Mesenchymal stem cell (in vitro differentiated cells and primary cell): ENCODE measurements at regions not wholly inside any gene's neighbourhood (a gene's known extent, or its start where the extent isn't known, plus 50 kb on each side); places are given as distances from the start of the nearest gene placed in this dataset.

ENCODE experiments used
- DNase-seq: peaks from one replicate; pipeline ENCODE4 v3.0.0-alpha.2; 2013
- H2AFZ ChIP-seq: one replicate; pipeline ENCODE4 v1.6.1; 2013; ENCODE audit warnings: low read depth, mild to moderate bottlenecking, control low read depth, inconsistent platforms, low read length, moderate library complexity
- H2AK5ac ChIP-seq: 2 replicates; pipeline ENCODE4 v1.6.1; 2013; ENCODE audit warnings: low read length, moderate library complexity, mild to moderate bottlenecking, inconsistent platforms; ENCODE audit not compliant: severe bottlenecking
- H2BK120ac ChIP-seq: one replicate; pipeline ENCODE4 v1.6.1; 2013; ENCODE audit warnings: low read depth, mild to moderate bottlenecking, inconsistent platforms, low read length, moderate library complexity
- H2BK12ac ChIP-seq, 2 experiments: one replicate each; pipeline ENCODE4 v1.6.1; 2013; ENCODE audit warnings: inconsistent platforms in 2 of 2, low read length in 2 of 2, mild to moderate bottlenecking in 2 of 2, moderate library complexity in 2 of 2, control low read depth in 1 of 2
- H2BK15ac ChIP-seq: one replicate; pipeline ENCODE4 v1.6.1; 2013; ENCODE audit warnings: mild to moderate bottlenecking, low read depth, inconsistent platforms; ENCODE audit not compliant: poor library complexity, severe bottlenecking
- H2BK5ac ChIP-seq: 2 replicates; pipeline ENCODE4 v1.6.1; 2013; ENCODE audit warnings: low read depth, mild to moderate bottlenecking, low read length, control low read depth, inconsistent platforms; ENCODE audit not compliant: poor library complexity, severe bottlenecking
- H3K14ac ChIP-seq, 2 experiments: one replicate each; pipeline ENCODE4 v1.6.1; 2013; ENCODE audit warnings: inconsistent platforms in 2 of 2, low read length in 2 of 2, control low read depth in 1 of 2, mild to moderate bottlenecking in 1 of 2, moderate library complexity in 1 of 2
- H3K18ac ChIP-seq, 2 experiments: one replicate each; pipeline ENCODE4 v1.6.1; 2013; ENCODE audit warnings: inconsistent platforms in 2 of 2, low read length in 2 of 2, control low read depth in 1 of 2, low read depth in 1 of 2, mild to moderate bottlenecking in 1 of 2
- H3K23ac ChIP-seq, 2 experiments: one replicate each; pipeline ENCODE4 v1.6.1; 2013; ENCODE audit warnings: inconsistent platforms in 2 of 2, low read length in 2 of 2, mild to moderate bottlenecking in 2 of 2, moderate library complexity in 2 of 2, control low read depth in 1 of 2
- H3K27ac ChIP-seq: 2 replicates; pipeline ENCODE4 v1.5.1; 2013; ENCODE audit warnings: mild to moderate bottlenecking, moderate library complexity, low read length, control low read depth, inconsistent platforms; ENCODE audit not compliant: poor library complexity, severe bottlenecking
- H3K27me3 ChIP-seq, 2 experiments: 2 replicates each; pipeline versions ENCODE4 v1.6.1 to v1.7.0; 2013; ENCODE audit warnings: low read length in 2 of 2, mild to moderate bottlenecking in 2 of 2, moderate library complexity in 2 of 2, control low read depth in 1 of 2, inconsistent platforms in 1 of 2; ENCODE audit not compliant: control insufficient read depth in 1 of 2, insufficient read depth in 1 of 2
- H3K36me3 ChIP-seq, 2 experiments: 2 replicates each; pipeline versions ENCODE4 v1.6.1 to v1.7.0; 2013; ENCODE audit warnings: low read length in 2 of 2, control low read depth in 1 of 2, inconsistent platforms in 1 of 2, low read depth in 1 of 2, mild to moderate bottlenecking in 1 of 2; ENCODE audit not compliant: insufficient read depth in 2 of 2, control insufficient read depth in 1 of 2
- H3K4ac ChIP-seq, 2 experiments: one replicate each; pipeline ENCODE4 v1.6.1; 2013; ENCODE audit warnings: inconsistent platforms in 2 of 2, low read length in 2 of 2, mild to moderate bottlenecking in 2 of 2, moderate library complexity in 2 of 2, control low read depth in 1 of 2, low read depth in 1 of 2
- H3K4me1 ChIP-seq: 2 replicates; pipeline ENCODE4 v1.6.1; 2013; ENCODE audit warnings: low read depth, low read length, control low read depth; ENCODE audit not compliant: control insufficient read depth, insufficient read depth
- H3K4me2 ChIP-seq: 2 replicates; pipeline ENCODE4 v1.6.1; 2013; ENCODE audit warnings: low read length, mild to moderate bottlenecking, inconsistent platforms; ENCODE audit not compliant: poor library complexity, severe bottlenecking
- H3K4me3 ChIP-seq, 2 experiments: 2 replicates each; pipeline versions ENCODE4 v1.5.1 to v1.7.0; 2013; ENCODE audit warnings: low read length in 2 of 2, mild to moderate bottlenecking in 2 of 2, control low read depth in 1 of 2, low read depth in 1 of 2; ENCODE audit not compliant: insufficient read depth in 1 of 2
- H3K79me1 ChIP-seq: replicated peaks from 2 replicates; pipeline ENCODE4 v1.6.1; 2013; ENCODE audit warnings: mild to moderate bottlenecking, control low read depth, low read length, inconsistent platforms; ENCODE audit not compliant: poor library complexity, severe bottlenecking
- H3K9ac ChIP-seq: 2 replicates; pipeline ENCODE4 v1.7.0; 2013; ENCODE audit warnings: mild to moderate bottlenecking, low read length, moderate library complexity
- H3K9me3 ChIP-seq: 2 replicates; pipeline ENCODE4 v1.7.0; 2013; ENCODE audit warnings: mild to moderate bottlenecking, low read length; ENCODE audit not compliant: control insufficient read depth
- H4K8ac ChIP-seq: one replicate; pipeline ENCODE4 v1.6.1; 2013; ENCODE audit warnings: inconsistent platforms, mild to moderate bottlenecking, low read length, moderate library complexity
- H4K91ac ChIP-seq: one replicate; pipeline ENCODE4 v1.6.1; 2013; ENCODE audit warnings: mild to moderate bottlenecking, low read length, inconsistent platforms
- WGBS: methylation state at CpG from one replicate; pipeline ENCODE4 v1.1.7; 2013; ENCODE audit warnings: mixed read lengths; 5-methylcytosine and 5-hydroxymethylcytosine counted together

DNA sequence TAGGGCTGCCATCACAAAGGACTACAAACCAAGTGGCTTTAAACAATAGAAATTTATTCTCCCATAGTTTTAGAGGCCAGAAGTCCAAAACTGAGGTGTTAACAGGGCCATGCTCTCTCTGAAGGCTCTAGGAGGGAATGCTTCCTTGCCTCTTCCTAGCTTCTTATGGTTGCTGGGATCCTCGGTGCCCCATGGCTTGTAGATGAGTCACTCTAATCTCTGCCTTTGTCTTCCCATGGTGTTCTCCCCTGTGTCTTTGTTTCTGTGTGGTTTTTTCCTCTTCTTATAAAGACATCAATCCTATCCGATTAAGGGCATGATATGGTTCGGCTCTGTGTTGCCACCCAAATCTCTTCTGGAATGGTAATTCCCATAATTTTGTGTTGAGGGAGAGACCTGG lies 178.8 kb upstream of the NREP start:
- WGBS: 89% methylated on average over 3 of the region's 3 CpGs

DNA sequence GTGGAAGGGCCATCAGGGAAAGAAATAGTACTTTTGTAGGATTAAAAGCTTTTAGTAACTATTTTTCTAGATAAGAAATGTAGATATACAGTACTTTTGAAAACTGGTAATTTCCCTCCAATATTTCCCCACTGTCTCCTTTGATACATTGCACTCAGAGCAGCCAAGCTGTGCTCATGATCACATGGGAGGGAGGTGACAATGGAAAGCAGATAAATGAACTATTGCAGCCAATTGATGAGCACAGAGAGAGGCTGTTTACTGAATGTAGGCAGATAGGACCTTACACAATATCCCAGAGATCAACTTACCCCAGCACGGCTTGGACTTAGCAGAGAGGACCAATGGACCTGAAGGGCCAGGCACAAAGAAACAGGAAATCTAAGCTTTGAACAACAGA lies 178.0 kb upstream of the NREP start:
- Histone ChIP-seq H2BK120ac (no peak overlapping the region), H3K14ac (no peak overlapping the region), H4K91ac (no peak overlapping the region), H3K9ac (no peak overlapping the region), H3K9me3 (no peaks in the 10 kb centered on the region), H3K27me3 (no peaks in the 10 kb centered on the region), H2BK5ac (no peak overlapping the region), H3K4me1 (no peaks in the 10 kb centered on the region), H3K4ac (no peak overlapping the region), H3K4me2 (no peak overlapping the region), H2AK5ac (no peak overlapping the region), H3K27ac (no peak overlapping the region), H3K79me1 (no peaks in the 10 kb centered on the region), H2AFZ (no peak overlapping the region), H2BK15ac (peak overlapping the region; percentile 15), H2BK12ac (no peak overlapping the region), H4K8ac (no peak overlapping the region), H3K36me3 (no peaks in the 10 kb centered on the region), H3K23ac (no peak overlapping the region), H3K4me3 (no peak overlapping the region), H3K18ac (no peak overlapping the region)
- DNase-seq: no peak
- 100% methylated on average over 1 of the region's 1 CpG for WGBS

More for the DNA sequence above, 178.8 kb upstream of the NREP start:
- Histone ChIP-seq H3K27ac (no peak overlapping the region), H3K4me3 (no peak overlapping the region), H3K9ac (no peak overlapping the region), H2AK5ac (no peak overlapping the region), H3K27me3 (no peaks in the 10 kb centered on the region), H3K79me1 (no peaks in the 10 kb centered on the region), H3K9me3 (no peaks in the 10 kb centered on the region), H4K91ac (no peak overlapping the region), H3K4me1 (no peaks in the 10 kb centered on the region), H3K4me2 (no peak overlapping the region), H2BK120ac (peak overlapping the region; percentile 22), H3K4ac (no peak overlapping the region), H3K23ac (no peak overlapping the region), H4K8ac (peak overlapping the region; percentile 38), H3K14ac (no peak overlapping the region), H2BK5ac (no peak overlapping the region), H2AFZ (no peak overlapping the region), H2BK15ac (no peak overlapping the region), H3K18ac (no peak overlapping the region), H2BK12ac (no peak overlapping the region), H3K36me3 (no peaks in the 10 kb centered on the region)
- DNase-seq: no peak

DNA sequence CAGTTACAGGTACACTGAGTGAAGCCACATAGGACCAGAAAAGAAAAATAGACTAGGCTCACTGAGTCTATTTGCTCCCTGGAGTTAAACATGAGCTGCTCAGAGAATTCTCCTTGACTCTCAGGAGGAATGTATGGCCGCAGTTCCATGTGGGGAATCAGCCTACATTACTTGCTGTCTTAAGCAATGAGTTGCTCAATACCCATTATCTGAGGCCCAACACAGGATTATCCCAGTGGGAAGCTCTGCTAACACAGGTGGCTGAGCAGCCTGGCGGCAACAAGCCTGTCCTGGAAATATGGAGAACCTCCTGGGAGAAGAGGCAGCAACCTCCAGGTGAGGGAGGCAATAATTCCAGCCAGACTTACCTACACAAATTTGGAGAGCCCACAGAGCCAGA lies 177.5 kb upstream of the NREP start:
- H4K8ac ChIP-seq: no peak overlapping the region

DNA sequence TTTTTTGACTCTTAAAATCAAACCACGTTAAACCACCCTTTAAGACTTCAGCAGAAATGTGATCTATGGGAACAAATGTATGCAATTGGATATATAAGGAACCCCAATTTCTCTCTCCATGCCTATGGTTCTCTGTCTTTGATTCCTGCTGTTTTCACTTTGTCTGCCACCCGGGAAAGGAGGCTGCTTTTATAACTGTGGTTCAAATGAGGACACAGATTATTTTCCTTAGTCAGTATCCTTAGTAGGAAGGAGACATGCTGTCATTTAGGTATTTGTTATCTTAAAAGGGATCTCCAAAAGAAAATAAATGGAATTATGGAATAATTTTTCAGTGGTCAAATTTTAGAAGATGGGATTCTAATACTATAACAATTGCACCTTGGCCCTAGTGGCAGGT lies 176.1 kb upstream of the NREP start:
- Histone ChIP-seq H3K27ac (no peak overlapping the region), H2BK12ac (no peak overlapping the region), H3K14ac (no peak overlapping the region), H2BK120ac (no peak overlapping the region), H3K36me3 (no peaks in the 10 kb centered on the region), H3K4me2 (no peak overlapping the region), H3K18ac (no peak overlapping the region), H2AFZ (no peak overlapping the region), H3K9me3 (no peaks in the 10 kb centered on the region), H3K23ac (no peak overlapping the region), H2BK15ac (no peak overlapping the region), H3K4me3 (no peak overlapping the region), H3K4me1 (no peaks in the 10 kb centered on the region), H3K27me3 (no peaks in the 10 kb centered on the region), H2BK5ac (no peak overlapping the region), H4K91ac (no peak overlapping the region), H2AK5ac (no peak overlapping the region), H3K79me1 (no peaks in the 10 kb centered on the region), H3K4ac (no peak overlapping the region), H3K9ac (no peak overlapping the region), H4K8ac (no peak overlapping the region)
- WGBS: 86% methylated on average over 1 of the region's 2 CpGs
- no peak for DNase-seq

More for the DNA sequence above, 177.5 kb upstream of the NREP start:
- Histone ChIP-seq H3K4me2 (no peak overlapping the region), H3K27me3 (no peaks in the 10 kb centered on the region), H2BK12ac (no peak overlapping the region), H2AK5ac (no peak overlapping the region), H3K4me3 (no peak overlapping the region), H3K14ac (no peak overlapping the region), H3K79me1 (no peaks in the 10 kb centered on the region), H3K9ac (no peak overlapping the region), H2AFZ (no peak overlapping the region), H3K23ac (no peak overlapping the region), H3K4me1 (no peaks in the 10 kb centered on the region), H2BK5ac (no peak overlapping the region), H3K18ac (no peak overlapping the region), H2BK120ac (no peak overlapping the region), H2BK15ac (no peak overlapping the region), H3K27ac (no peak overlapping the region), H3K9me3 (no peaks in the 10 kb centered on the region), H4K91ac (no peak overlapping the region), H3K36me3 (no peaks in the 10 kb centered on the region), H3K4ac (no peak overlapping the region)
- 82% methylated on average over 2 of the region's 2 CpGs for WGBS
- no peak for DNase-seq
